ENCODE measurements at regions not wholly inside any gene's neighbourhood (a gene's known extent, or its start where the extent isn't known, plus 50 kb on each side); places are given as distances from the start of the nearest gene placed in this dataset.
"Not testable (repeated sequence)": the region's sequence is repeated elsewhere in the genome, so short reads cannot be mapped to it uniquely, and the experiment has no call there.

DNA sequence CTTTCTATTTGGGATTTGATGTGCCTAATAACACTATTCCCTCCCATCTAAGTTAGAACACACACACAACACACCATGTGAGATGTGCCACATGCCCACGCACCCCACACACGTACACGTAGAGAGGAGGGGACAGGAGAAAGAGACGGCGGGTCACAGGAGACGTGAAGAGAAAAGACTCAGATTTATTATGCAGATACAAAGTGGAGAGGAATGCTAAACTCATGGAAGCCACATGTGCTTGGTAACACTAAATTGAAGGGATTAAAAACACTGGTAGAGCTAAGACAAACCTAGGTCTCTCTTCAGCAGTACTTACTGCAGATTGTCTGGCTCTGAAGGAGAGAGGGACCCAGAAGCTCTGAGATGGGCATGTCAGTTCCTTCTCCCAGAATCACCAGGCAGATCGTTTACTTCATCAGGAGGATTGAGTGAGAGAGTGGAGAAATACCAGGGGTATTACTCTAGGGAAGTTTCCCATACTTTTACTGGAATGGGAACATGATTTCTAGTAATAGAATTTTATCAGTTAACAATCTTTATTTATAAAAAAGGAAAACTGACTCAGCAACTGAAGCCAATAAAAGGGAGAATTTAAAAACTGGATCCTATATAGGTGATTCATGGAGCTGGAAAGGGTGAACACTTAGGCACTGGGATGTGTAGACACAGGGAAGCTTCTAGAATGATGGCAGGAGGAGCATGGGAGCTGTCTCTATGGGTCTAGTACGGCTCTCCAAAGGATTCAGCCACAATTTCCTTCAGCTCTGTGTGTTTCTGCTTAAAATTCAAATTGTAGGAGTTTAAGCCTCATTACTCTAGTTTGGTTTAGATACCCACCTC lies 139.4 kb downstream of the MACIR start:
- no peak for DNase-seq
- TF ChIP-seq GATA1 (IDR thresholded peaks at IDR 0.05; ENCODE audit: low read depth, low read length) = no peak
- TF ChIP-seq POLR2A (IDR thresholded peaks at IDR 0.05; ENCODE audit: low read length) = no peak

DNA sequence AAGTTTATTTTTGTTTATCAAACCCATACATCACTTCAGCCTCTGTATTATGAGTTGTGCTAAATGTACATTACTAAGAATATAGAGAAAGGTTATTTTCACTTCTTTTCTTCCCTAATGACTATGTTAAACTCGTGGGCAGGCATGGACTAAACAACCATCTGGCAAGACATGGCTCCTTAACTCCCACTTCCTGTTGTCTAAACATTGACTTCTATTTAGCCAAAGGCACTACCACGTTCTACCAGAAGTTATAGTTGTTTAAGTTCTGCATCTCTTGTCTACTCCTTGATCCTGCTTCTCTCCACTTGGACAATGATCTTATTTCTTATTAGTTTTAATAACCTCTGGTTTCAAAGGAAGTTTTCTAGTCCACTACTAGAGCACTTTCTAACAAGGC lies 136.1 kb downstream of the MACIR start:
- TF ChIP-seq GATA1 (IDR thresholded peaks at IDR 0.05; ENCODE audit: low read depth, low read length) (no peak), POLR2A (IDR thresholded peaks at IDR 0.05; ENCODE audit: low read length) (no peak)
- DNase-seq = no peak

DNA sequence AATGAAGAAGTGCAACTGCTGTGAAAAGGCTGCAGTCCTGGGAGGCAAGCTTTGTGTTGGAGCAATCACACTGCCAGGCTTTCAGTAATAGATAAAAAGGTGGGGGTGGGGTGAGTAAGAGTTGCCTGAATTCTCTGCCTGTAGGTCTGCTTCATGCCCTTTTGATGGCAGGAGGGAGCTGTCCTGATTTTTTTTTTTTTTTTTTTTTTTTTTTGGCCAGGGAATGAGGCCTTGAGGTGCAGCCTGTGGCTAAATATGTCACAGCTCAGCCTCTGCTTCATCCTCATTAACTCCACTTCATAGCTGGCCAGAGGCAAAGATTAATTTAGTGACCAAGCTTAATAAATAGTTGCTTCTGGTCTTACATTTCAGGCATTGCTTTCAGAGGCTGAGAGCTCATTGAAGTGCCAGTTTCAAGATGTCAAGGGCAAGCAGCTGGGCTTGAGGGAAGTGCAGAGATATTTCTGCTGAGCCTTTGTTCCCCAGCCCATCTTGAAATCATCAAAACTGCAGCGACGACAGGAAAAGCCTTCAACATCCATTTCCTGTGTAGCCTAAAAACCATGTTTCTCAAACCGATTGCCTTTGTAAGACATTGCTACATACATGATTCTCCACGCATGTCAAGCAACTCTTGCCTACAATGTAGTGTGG lies 134.7 kb downstream of the MACIR start:
- TF ChIP-seq POLR2A (IDR thresholded peaks at IDR 0.05; ENCODE audit: low read length) (no peak), GATA1 (IDR thresholded peaks at IDR 0.05; ENCODE audit: low read depth, low read length) (no peak)

DNA sequence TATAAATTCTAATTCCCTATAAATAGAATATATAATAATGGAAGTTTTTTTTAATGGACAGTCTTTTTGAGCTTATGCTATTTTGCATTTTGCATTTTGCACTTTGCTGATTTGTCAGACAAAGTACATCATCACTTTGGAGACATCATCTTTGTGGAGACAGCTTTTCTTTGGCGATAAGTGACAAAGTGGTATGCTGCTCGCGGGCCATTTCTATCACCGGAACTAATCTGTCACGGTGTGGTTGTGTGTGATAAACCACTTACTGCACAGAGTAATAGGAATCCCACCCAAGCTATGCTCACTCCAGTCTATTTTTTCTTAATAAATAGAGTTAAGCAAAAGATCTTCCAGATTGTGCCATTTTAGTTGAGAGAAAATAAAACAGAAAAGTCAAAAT lies 133.1 kb downstream of the MACIR start:
- no peak for TF ChIP-seq POLR2A (IDR thresholded peaks at IDR 0.05; ENCODE audit: low read length)
- no peak for TF ChIP-seq GATA1 (IDR thresholded peaks at IDR 0.05; ENCODE audit: low read depth, low read length)
- DNase-seq = peak; percentile 9 to 49

More for the DNA sequence above, 134.7 kb downstream of the MACIR start:
- DNase-seq = no peak

DNA sequence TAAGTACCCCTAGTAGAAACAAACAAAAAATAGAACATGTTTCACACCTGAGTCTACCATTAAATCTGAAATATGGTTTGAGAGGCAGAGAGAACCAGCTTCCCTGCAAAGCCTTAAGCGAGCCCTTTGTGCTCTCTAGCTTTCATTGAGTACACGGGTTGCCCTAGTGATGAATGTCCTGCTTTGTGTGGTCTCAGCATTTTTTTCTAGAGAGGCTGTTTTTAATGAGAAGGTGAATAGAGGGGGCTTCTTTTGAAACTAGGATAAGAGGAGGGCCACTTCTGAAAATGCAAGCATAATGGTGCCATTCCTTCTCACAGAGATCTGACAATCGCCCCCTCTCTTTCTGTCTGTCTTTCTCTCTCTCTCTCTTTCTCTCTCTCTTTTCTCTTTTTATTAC lies 131.3 kb downstream of the MACIR start:
- TF ChIP-seq POLR2A (IDR thresholded peaks at IDR 0.05; ENCODE audit: low read length) (no peak), GATA1 (IDR thresholded peaks at IDR 0.05; ENCODE audit: low read depth, low read length) (no peak)
- DNase-seq = no peak

DNA sequence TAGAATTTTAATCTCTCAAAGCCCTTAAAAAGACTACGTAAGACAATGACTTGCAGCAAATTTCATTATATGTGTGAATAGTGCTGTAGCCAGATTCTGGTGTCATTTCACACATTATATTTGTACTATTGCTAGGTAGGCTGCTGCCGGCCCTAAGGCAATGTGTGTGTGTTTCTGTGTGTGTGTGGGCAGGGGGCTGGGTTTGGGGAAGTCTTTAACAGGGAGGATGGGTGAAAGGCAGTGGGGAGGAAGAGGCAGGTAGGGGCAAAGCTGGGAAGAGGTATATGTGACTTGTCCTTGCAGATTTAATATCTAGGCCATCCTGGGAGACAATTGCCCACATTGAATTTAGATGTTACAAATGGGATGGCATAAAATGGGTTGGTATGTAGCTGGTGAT lies 130.8 kb downstream of the MACIR start:
- TF ChIP-seq POLR2A (IDR thresholded peaks at IDR 0.05; ENCODE audit: low read length) (no peak), GATA1 (IDR thresholded peaks at IDR 0.05; ENCODE audit: low read depth, low read length) (no peak)

DNA sequence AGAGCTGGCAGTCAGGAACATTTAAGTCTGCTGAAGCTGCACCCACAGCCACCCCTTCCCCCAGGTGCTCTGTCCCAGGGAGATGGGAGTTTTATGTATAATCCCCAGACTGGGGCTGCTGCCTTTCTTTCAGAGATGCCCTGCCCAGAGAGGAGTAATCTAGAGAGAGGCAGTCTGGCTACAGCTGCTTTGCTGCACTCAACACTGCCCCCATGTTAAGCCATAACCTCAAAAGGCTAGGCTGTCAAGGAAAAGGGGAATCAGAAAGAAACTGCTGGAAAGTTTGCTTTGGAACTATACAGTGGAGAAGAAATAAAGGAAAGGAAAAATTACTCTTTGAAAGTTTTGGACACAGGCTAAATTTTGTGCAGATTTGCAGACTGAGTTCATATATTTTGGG lies 127.2 kb downstream of the MACIR start:
- TF ChIP-seq GATA1 (IDR thresholded peaks at IDR 0.05; ENCODE audit: low read depth, low read length) (no peak), POLR2A (IDR thresholded peaks at IDR 0.05; ENCODE audit: low read length) (no peak)
- no peak for DNase-seq

More for the DNA sequence above, 130.8 kb downstream of the MACIR start:
- DNase-seq = no peak

DNA sequence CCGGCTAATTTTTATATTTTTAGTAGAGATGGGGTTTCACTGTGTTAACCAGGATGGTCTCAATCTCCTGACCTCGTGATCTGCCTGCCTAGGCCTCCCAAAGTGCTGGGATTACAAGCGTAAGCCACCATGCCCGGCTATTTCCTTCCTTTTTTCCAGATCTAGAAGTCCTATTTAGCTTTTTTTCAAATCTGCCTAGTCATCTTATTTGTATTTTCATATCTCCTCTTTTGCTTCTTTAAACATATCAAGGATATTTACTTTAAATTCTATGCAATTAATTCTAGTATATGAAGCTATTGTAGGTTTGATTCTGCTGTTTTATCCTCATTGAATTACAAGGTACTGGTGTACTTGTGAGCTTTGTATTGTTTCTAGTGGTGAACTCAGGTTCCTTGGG lies 119.1 kb downstream of the MACIR start:
- not testable (repeated sequence) for DNase-seq

DNA sequence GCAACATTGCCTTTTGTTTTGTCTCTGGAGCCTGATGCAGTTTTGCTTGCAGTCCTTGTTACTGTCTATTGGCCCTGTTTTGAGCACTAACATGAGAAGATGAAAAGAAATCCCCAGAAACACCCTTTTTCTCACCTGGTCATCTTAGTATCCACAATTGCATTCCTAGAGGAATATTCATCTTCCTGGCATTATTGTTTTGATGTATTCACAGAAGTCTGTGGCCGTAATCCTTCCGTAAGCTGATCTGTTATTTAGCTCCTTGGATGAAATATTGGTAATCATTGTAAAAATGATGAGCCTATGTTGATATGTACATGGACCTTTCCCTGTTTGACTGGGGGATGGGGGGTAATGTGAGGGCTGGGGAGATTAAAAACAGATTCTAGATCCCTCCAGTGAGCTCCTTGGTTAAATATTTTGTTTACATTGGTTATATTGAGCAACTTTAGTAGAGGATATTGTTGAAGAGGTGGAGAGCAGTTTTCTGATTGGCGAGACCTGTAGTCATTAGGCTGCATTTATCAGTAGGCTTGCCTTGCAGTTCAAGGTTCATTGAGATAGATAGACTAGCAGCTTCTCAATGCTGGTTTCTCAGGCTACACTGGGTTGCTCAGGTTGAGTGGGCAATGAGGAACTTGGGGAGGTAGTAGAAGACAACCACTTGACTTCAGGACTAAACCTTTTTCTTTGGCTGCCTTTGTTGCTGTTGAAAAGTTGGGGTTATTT lies 117.5 kb downstream of the MACIR start:
- TF ChIP-seq GATA1 (IDR thresholded peaks at IDR 0.05; ENCODE audit: low read depth, low read length) = no peak
- TF ChIP-seq POLR2A (IDR thresholded peaks at IDR 0.05; ENCODE audit: low read length) = no peak

DNA sequence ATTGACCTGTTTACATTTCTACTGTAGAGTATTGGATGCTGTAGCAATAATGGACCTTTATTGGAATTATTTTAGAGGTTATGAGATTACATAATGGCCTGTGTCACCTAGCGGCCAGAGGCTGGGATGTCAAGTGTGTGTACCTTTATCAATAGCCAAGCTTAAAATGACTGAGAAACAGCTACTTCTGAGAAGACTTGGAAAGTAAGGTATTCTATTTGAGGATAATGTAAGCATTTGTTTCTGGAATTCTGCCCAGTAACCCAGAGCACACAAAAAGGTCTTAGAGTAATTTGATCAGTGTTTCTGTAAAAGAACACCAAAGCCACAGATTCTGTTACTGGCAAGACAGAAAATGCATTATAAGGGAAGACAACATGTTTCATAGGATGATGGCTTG lies 116.8 kb downstream of the MACIR start:
- TF ChIP-seq POLR2A (IDR thresholded peaks at IDR 0.05; ENCODE audit: low read length) (no peak), GATA1 (IDR thresholded peaks at IDR 0.05; ENCODE audit: low read depth, low read length) (no peak)
- DNase-seq = no peak

More for the DNA sequence above, 117.5 kb downstream of the MACIR start:
- DNase-seq = no peak

DNA sequence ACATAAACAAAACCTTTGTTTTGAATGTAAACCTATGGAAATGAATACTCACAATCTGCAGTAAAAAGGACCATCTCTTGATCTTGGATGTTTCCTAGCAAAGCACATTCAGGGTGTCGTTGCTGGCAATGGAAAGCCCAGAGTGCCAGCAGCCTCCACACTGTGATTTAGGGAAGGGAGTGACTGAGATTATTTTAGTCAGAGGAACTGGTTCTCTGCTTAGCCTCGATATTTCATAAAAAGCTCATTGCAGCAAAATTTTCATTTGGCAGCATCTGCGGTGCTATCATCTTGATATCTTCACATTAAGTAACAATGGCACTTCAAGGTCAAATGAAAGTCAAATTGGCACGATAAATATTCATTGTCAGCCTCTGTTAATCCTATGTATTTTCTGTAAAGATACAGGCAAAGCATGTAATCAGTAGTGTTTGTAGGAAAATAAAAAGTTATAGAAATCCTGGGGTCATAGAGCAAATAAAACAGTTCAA lies 116.0 kb downstream of the MACIR start:
- DNase-seq = no peak
- no peak for TF ChIP-seq POLR2A (IDR thresholded peaks at IDR 0.05; ENCODE audit: low read length)
- no peak for TF ChIP-seq GATA1 (IDR thresholded peaks at IDR 0.05; ENCODE audit: low read depth, low read length)

DNA sequence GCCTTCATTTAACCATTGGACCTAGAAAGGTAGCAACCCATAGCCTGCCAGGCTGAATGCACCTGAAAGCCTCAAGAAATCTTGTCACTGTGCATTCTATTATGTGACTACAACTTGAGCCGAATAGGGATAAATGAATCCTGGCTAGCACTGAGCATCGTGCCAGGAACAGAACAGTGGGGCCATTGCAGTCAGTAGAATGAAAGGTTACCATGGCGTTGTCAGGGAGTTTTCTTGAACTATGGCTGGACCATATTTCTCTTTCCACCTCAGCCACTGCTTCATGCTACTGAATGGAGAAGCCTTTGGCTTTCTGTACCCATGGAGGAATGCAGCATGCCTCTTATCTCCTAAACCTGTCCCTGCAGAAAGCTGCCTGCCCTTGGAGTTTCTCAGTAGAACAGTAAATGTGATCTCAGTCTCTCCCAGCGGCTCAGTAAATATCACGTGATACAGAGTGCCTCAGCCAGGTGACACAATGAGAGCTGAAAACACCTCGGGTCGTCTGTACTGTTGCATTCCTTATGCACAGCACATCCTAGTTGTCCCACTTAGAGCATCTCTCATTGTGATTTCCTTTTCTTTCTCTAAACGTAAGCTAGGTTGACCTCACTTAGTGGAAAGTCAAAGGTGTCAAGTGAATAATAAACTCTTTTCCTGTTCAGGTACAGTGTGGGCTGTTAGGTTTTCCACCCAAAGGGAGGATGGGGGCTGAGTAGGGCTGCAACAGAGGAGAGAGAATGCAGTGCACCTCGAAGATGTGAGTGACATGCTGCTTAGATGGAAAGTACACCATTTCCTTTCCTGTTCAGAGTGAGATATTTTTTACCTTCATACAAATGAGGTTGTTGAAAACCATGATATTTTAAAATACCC lies 115.3 kb downstream of the MACIR start:
- DNase-seq = no peak
- TF ChIP-seq POLR2A (IDR thresholded peaks at IDR 0.05; ENCODE audit: low read length) = no peak

DNA sequence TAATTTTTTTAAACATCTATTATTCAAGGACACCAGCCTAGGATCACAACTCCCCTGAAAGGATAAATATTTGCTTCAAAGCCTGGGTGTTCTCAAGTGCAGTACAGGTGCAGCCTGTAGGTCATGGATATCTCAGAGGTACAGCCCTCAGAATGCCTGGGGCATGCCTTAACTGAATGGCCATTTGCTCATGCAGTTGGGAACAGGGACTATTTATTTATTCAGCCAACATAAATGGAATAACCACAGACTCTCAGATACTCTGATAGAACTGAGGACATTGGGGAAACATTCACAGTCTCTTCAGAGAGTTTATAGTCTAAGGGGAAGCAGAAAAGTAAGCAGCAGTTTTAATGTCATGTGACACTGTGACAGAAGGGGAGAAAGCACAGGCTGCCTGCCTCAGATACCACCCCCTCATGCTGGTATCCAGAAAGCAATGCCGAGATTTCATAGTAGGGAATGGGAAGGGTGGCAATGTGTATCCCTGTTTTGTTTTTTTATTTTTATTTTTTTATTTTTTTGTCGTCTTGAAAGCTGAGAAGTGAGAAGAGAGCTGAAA lies 112.6 kb downstream of the MACIR start:
- DNase-seq = no peak
- TF ChIP-seq GATA1 (IDR thresholded peaks at IDR 0.05; ENCODE audit: low read depth, low read length) = no peak
- no peak for TF ChIP-seq POLR2A (IDR thresholded peaks at IDR 0.05; ENCODE audit: low read length)
